ENCODE measurements at regions not wholly inside any gene's neighbourhood (a gene's known extent, or its start where the extent isn't known, plus 50 kb on each side); places are given as distances from the start of the nearest gene placed in this dataset.

DNA sequence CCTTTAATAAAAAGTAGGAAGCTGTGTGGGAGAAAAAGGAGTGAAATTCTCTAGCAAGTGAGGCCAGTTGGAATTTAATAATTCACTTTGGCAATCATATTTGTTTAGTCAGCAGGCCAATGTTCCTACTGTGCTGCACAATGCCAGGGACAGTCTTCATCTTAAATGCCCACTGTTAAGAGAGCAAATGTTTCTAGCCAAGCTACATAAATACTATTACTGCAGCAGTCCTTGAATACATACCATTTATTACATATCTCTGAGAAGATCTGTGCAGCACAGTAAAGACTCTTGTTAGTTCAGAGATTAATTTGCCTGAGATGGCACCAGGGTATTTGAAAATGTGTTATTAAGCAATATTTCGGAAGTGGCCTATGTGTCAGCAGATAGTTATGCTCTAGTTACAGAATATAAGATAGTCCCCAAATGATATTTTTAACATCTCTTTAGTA is 105.4 kb downstream of the OGFRL1 start:
- DNase-seq (ENCODE audit: low spot score), result no peak

DNA sequence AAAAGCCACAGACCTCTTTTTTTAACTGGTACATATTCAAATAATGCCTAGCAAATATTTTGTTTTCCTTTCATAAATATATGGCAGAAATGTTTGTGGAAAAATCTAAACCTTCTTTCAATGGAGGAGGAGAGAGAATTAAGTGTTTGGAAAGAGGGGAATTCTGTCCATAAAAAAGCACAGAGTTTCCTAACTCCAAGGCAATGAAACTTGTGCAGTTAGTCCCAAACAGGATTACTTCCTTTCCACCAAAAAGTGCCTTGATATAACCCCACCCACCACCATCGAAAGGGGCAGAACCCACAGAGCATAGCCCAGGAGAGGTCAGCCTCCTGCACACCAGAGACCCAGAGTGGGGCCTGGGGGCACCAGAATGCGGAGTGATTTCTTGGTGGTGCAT is 106.3 kb downstream of the OGFRL1 start:
- no peak for DNase-seq (ENCODE audit: low spot score)
- intact Hi-C loops (cut with DNase I), result loop anchor here (5.0 kb wide), 1 partner anchor 87 kb away; no protein-coding TSS in a partner anchor

More for the DNA sequence above, 105.4 kb downstream of the OGFRL1 start:
- intact Hi-C loops (cut with DNase I), result loop anchor here (5.0 kb wide), 1 partner anchor 88 kb away; no protein-coding TSS in a partner anchor

DNA sequence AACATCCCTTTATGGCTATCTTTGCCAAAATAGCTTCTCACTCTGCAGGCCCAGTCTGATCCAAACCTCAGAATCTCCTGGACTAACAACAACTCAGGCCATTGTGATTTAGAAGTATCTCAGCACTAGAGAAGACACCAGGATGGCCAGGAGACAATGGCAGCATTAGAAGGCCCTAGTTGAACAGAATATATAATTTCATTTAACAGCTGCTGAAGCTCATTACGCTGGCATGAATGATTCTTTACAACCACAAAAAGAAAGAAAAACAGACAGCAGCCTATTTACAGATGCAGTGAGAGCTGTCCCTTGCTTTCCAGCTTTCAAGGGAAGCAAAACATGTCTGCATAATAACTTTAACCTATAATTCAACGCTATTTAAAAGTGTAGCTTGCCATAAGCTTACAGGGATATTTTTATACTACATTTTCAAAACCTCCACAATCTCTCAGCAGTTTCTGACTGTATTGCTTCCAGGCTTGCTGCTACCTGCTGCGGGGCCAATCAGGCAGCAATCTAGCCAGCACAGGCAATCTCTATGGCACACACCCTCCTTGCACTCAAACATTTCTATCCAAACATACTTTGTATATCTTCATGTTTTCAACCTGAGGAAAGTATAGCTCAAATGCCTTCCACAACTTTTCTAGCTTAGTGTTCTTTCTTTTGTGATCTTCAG is 107.3 kb downstream of the OGFRL1 start:
- intact Hi-C loops (cut with DNase I), result no loop called here
- no peak for DNase-seq (ENCODE audit: low spot score)

DNA sequence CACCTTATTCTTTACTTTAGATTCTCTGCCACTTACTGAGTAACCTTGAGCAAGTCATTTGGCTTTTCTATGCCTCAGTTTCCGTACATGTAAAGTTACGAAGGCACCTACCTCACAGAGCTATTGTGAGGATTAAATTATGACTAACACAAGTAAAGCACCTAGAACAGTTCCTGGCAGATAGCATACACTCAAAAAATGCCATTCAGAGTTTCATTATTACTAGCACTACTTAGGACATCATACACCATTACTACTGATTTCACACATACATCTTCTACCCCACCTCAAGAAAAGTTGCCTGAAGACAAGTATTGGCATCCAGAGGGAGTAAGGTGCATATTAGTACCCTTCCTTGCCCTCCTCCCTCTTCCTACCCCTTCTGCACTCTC is 107.8 kb downstream of the OGFRL1 start:
- DNase-seq (ENCODE audit: low spot score), result no peak
- intact Hi-C loops (cut with DNase I), result no loop called here

DNA sequence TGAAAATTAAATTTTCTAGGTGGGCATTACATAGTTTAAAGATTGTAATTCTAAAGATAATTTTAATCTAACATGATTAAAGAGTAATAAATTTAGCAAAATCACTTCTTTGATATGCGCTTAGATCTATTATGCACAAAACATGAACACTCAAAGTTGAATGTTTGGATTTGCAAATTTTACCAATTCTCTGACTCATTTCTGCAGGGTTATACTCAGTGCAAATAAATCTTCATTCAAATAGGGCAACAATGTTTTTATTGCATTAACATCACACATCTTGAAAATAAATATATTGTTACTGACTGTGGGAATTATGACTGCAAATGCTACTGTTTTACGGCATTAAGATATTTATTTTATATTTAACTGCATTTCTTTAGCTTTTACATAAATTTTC is 110.7 kb downstream of the OGFRL1 start:
- intact Hi-C loops (cut with DNase I), result no loop called here
- DNase-seq (ENCODE audit: low spot score), result no peak

DNA sequence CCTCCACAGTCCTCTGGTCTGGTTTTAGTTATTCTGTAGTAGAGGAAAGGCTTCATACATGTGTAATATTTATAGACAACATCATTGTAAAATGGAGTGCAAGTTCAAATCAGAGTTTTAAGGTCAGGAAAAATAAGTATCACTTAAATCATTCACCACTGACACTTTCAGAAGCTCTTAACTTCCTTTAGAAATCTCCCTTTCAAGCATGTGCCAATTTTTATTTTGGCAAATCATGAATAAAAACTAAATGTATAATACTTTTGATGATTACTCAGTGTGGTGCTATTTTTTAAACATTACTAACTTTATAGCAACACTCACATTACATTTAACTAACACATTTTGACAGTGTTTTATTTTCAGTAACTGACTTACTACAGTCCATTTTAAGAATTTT is 112.2 kb downstream of the OGFRL1 start:
- DNase-seq (ENCODE audit: low spot score), result no peak

DNA sequence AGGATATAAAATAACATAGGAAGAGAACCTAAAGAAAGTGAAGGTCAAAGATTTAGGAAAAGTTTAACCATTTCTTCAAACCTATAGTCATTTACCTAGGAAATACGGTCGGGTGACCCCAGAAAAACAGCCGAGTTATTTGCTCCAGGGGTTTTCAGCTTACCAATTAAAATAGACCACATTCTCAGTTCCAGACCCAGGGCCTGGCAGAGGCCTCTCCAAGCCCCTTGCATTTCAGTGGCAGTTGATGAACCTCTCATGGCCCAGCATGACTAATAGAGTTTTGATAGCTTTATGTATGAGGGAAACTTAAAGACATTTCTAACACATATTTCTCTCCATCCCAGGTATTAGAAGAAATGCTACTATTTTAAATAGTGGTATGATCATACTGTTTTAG is 113.5 kb downstream of the OGFRL1 start:
- no peak for DNase-seq (ENCODE audit: low spot score)
- intact Hi-C loops (cut with DNase I), result no loop called here

More for the DNA sequence above, 112.2 kb downstream of the OGFRL1 start:
- intact Hi-C loops (cut with DNase I), result no loop called here

DNA sequence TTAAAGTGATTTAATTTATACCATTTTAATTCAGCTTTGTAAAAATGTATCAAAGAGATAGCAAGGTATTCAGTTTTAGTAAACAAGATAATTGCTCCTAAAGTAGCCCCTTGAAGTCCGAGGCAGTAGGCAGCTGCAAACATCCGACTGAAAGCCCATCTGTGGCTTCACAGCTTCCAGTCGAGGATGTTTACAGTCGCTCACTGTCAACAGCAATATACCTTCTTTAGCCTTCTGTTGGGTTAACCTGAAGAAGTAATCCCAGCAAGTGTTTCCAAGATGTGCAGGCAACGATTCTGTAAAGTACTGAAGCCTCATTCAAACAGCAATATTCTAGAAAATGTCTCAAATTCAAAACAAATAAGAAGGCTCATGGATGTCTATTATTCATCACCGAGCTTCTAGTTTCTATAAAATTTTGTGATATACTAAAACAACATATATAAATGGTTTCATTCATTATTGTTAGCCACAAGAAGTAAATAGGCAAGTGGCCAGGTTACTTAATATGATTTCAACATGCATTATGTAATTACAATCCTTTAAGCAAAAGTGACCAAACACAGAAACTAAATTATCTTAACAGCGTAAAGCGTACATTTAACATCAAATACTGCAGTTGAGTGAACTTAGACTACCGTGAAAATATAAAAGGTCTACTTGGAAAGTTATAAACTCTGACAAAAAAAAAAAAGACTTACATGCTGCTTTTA is 115.0 kb downstream of the OGFRL1 start:
- DNase-seq (ENCODE audit: low spot score), result no peak
- intact Hi-C loops (cut with DNase I), result no loop called here

DNA sequence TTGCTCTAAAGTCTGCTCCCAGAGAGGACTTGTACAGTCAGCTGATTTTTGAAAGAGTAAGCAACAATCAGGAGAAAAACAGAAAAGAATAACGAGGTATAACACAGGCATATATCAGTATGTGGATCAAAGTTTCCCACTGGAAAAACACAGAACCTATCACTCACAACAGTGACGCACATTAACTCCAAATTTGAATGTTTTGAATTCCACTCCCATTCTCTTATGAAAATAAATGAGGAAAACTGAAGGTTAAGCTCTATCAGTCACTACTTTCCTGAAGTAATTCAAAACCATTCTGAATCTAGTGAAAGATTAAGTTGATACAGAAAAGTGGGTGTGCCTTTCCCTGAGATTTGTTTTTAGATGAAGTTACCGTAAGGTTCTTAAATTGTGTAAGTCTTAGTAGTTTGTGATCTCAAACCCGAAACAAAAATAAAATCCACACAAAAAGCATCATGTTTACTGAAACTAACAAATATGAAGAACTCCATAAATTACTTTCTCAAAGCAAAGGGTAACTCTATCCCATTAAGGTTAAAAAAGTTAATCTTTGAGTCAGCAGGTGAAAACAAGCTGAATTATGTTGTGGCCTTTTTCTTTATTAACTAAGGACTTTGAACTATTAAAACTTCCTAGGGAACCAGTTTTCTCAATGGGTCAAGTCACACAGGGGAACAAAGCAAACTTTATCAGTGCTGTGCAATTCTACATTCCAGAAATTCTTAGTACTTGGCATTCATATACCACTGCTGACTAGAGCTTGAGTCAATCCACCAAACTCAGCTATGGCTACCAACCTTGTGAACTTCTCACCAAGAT is 115.7 kb downstream of the OGFRL1 start:
- no peak for DNase-seq (ENCODE audit: low spot score)
- intact Hi-C loops (cut with DNase I), result no loop called here

DNA sequence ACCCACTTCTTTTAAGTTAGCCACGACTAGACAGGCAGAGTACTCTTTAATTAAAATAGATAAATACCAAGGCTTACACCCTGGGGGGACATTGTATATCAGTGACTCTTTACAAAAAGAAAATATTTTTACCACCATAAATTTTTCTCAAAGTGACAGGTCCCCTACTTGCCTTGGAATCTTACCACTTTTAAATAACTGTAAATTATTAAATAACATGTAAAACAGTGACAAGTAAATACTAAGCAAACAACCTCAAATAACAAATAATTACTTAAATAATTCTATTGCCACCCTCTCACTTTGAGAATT is 116.3 kb downstream of the OGFRL1 start:
- no peak for DNase-seq (ENCODE audit: low spot score)
- intact Hi-C loops (cut with DNase I), result no loop called here

DNA sequence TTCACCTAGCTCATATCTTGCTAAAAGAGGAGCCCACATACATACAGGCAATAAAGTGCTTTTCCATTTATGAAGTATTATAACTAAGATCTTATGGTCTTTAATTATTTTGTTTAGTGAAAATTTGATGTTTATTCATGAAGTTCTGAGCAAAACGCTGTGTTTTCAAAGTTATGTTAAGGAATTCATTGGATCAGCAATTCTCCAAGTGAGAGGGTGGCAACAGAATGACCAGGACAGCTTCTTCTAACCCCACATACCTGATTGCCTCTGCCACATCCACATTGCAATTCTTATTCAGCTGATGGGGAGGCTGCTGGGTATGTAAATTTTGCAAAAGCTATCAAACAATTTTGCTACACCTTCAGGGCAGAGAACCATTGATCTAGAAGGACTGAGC is 116.8 kb downstream of the OGFRL1 start:
- intact Hi-C loops (cut with DNase I), result no loop called here

DNA sequence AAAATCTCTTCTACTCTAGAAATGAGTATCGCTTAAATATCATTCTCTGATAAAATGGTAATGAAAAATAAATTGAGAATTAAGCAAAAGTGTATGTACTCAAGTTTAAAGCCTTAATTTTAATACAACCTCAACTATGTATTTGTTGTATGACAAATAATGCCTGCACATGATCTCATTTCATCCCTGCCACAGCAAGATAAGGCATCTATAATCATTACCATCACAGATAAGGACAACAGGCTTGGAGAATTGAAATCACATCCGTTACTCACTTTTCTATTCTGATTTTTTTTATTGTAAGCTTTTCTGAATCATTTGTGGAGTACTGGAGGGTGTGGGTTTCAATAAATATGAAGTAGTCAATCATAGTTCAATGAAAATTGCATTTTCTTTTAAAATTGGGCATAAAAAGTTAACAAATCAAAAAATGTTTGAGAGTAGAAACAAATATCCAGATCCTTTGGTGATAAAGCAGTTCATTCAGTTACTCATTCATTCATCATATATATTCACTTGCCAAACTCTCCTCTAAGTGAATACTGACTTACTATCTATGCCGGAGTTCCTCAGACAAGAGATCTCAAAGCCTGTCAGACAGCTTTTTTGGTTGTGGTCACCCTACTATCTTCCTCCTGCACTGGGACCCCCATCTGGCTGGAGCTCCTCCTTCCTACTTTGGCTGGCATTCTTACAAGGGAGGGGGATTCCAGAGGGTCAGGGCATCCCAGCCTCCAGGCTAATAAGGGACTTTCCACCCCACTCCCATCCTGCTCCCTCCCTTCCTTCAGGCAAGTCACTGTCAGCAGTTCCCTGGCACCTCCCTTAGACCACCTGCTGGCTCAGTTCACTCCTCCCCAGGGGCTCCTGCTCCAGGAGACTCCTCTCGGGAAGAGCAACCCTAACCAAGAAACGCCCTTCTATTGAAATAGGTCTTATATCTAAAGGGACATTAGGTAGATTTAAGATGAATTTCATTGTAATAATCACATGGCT is 118.6 kb downstream of the OGFRL1 start:
- intact Hi-C loops (cut with DNase I), result no loop called here
- DNase-seq (ENCODE audit: low spot score), result no peak

More for the DNA sequence above, 116.8 kb downstream of the OGFRL1 start:
- DNase-seq (ENCODE audit: low spot score), result no peak

DNA sequence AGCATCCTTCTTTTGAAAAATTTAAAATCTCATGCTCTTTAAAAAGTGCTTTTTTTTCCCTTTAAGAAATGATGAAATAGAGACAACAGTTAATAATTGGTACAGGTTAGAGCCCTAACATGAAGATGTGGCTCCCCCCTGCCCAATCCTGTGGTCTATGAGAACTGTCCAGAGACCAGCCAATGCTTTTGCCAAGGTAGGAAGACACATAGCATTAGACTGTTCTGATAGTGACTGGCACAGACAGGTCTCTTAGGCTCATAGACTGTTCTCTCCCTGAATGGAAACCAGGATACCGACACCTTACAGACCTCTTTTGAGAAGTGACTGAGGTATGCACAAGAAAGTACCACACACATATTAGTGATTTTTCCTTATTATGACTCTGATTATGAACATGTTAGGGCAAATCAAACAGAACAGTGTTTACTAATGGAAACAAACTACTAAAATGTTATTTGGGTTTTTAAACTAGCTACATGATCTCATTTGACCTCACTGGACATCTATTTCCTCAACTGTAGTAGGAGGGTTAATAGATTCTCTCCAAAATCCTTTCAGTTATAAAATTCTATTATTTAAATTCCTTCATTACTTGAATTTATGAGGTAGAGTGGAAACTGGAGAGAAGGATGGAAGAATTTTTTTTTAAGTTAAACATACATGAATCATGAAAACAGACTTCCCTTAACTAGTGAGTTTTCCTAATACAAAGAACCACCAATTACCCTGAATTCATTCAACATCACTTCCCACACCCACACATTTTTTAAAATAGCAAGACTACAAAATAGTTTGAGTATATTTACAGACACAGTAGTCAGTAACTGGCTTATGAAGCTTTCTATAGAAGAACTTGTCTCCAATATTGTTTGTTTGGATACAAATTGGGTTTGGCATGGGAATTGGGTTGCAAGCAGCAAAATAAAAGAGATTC is 120.4 kb downstream of the OGFRL1 start:
- DNase-seq (ENCODE audit: low spot score), result no peak
- intact Hi-C loops (cut with DNase I), result no loop called here

DNA sequence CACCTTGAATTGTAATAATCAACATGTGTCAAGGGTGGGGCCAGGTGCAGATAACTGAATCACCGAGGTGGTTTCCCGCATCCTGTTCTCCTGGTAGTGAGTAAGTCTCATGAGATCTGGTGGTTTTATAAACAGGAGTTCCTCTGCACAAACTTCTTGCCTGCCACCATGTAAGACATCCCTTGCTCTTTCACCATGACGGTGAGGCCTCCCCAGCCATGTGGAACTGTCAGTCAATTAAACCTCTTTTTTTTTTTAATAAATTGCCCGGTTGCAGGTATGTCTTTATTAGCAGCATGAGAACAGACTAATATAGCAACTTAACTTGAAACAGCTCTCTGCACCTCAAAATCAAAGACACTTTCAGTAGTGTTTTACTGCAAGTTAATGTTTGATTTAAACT is 121.6 kb downstream of the OGFRL1 start:
- no peak for DNase-seq (ENCODE audit: low spot score)
- intact Hi-C loops (cut with DNase I), result no loop called here

DNA sequence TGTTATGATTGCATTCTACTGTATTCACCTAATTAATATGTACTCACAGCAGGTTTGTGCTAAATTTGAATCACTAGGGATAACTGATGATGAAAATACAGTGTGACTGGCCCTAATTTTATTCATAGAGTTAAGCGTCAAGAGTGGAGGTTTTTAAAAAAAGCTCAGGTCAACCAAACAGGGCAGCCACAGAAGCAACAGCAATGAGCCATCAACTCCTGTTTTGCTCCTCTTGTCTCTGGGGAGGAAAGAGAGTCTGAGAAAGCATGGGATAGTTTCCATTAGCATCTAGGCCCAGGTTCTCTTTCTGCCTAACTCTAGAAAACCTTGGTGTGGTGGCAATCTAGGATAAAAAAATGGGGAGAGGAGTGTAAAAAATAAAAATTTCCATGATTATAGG is 122.1 kb downstream of the OGFRL1 start:
- no peak for DNase-seq (ENCODE audit: low spot score)

DNA sequence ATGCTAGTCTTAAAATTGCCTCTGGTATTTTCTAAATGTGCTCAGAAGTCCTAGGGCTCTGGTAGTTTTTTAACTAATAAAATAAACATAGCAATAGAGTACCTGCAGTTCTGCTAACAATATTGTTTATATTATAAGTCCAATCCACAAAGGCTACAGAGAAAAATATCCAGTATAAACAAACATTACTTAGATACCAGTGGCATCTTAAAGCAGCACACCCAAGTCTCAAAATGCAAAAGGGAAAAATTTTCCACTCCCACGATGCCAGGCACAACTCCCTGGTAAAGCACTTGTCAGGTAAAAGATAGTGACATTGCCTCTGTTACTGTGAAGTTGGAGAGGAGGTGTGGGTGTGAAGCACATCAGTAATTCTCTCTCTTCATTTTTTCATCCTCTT is 123.3 kb downstream of the OGFRL1 start:
- intact Hi-C loops (cut with DNase I), result no loop called here
- DNase-seq (ENCODE audit: low spot score), result no peak

More for the DNA sequence above, 122.1 kb downstream of the OGFRL1 start:
- intact Hi-C loops (cut with DNase I), result no loop called here

DNA sequence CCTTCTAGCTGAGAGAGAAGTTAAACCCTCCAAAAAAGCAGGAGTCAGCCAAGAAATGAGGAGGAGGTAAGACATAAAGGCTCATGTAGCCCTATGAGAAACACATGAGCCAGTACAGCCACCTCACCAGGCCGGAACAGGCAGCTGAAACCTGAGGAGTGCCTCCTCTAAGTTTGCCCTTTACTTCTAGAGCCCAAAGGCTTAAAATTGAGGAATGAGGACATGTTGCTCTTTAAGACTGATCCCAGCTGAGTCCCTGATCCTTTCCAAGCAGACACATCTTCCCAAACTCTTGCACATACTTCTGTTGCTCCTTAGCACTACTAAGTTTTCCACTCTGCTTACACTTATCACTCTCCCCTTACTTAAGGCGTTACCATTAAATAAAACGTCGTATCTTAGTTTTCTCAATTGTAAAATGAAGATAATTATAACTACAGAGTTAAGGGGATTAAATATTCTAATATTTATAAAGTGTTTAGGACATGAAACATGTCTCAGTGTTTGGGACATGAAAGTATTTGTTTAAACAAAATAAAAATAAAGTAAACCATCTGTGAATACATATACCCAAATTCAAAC is 124.0 kb downstream of the OGFRL1 start:
- no peak for DNase-seq (ENCODE audit: low spot score)
- intact Hi-C loops (cut with DNase I), result no loop called here

DNA sequence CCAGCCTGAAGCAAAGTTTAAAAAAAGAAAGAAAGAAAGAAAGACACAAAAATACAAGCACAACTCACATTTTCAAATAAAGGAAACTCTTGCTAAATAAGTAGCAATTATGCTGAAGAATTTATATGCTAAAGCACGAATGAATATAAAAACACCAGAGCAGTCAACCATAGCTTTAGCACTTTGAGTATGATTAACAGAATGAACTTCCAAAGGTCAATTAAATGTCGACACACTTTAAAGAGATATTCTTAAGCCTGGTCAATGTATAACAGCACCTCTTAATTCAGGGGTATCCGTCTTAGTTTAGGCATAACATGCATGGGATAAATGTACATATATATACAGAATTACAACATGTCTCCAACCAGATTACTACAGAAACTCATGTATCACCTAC is 125.9 kb downstream of the OGFRL1 start:
- intact Hi-C loops (cut with DNase I), result no loop called here

More for the DNA sequence above, 125.9 kb downstream of the OGFRL1 start:
- no peak for DNase-seq (ENCODE audit: low spot score)
